Neural progenitor cell (in vitro differentiated cells): ENCODE measurements at regions not wholly inside any gene's neighbourhood (a gene's known extent, or its start where the extent isn't known, plus 50 kb on each side); places are given as distances from the start of the nearest gene placed in this dataset.
A peak's percentile ranks its signal among the peaks of the same experiment; 100 is the strongest.

Experiments used
- DNase-seq: peaks from one replicate; pipeline ENCODE4 v3.0.0-alpha.2; 2016; ENCODE audit warnings: low spot score
- H2AFZ ChIP-seq: fragments of 200-600 bp; sonication (generic); replicated peaks from 2 replicates; pipeline ENCODE4 v1.6.1; 2016; ENCODE audit warnings: antibody characterized with exemption
- H3F3A ChIP-seq: fragments of 200-600 bp; sonication (generic); 2 replicates; pipeline ENCODE4 v1.6.1; 2016; ENCODE audit warnings: antibody characterized with exemption, low read depth
- H3K27ac ChIP-seq: fragments of 200-600 bp; sonication (generic); 2 replicates; pipeline ENCODE4 v1.5.1; 2016; ENCODE audit warnings: mild to moderate bottlenecking
- H3K27me3 ChIP-seq: fragments of 200-600 bp; sonication (generic); 2 replicates; pipeline ENCODE4 v1.6.1; 2016; ENCODE audit warnings: mild to moderate bottlenecking, moderate library complexity
- H3K36me3 ChIP-seq: fragments of 200-600 bp; sonication (generic); 2 replicates; pipeline ENCODE4 v1.5.1; 2016
- H3K4me1 ChIP-seq: fragments of 200-600 bp; sonication (generic); 2 replicates; pipeline ENCODE4 v1.6.1; 2016; ENCODE audit warnings: mixed run types
- H3K4me2 ChIP-seq: fragments of 200-600 bp; sonication (generic); 2 replicates; pipeline ENCODE4 v1.6.1; 2016
- H3K4me3 ChIP-seq: fragments of 200-600 bp; sonication (generic); 2 replicates; pipeline ENCODE4 v1.5.1; 2016
- H3K79me2 ChIP-seq: fragments of 200-600 bp; sonication (generic); 2 replicates; pipeline ENCODE4 v1.6.1; 2016; ENCODE audit warnings: low read depth
- H3K9ac ChIP-seq: fragments of 200-600 bp; sonication (generic); 2 replicates; pipeline ENCODE4 v1.6.1; 2016
- H3K9me3 ChIP-seq: fragments of 200-600 bp; sonication (generic); 2 replicates; pipeline ENCODE4 v1.5.1; 2016; ENCODE audit warnings: low read depth
- H4K20me1 ChIP-seq: fragments of 200-600 bp; sonication (generic); 2 replicates; pipeline ENCODE4 v1.6.1; 2016; ENCODE audit warnings: low read depth
- H3K27ac Mint-ChIP-seq: 3 replicates; pipeline ENCODE4 v1.8.0; 2021; ENCODE audit warnings: mixed read lengths
- H3K27me3 Mint-ChIP-seq: 2 replicates; pipeline ENCODE4 v1.8.0; 2022; ENCODE audit warnings: low read depth, mild to moderate bottlenecking, inconsistent platforms, moderate library complexity, mixed read lengths; ENCODE audit not compliant: insufficient read depth
- H3K36me3 Mint-ChIP-seq: 3 replicates; pipeline ENCODE4 v1.8.0; 2021; ENCODE audit warnings: mixed read lengths
- H3K4me1 Mint-ChIP-seq: 3 replicates; pipeline ENCODE4 v1.8.0; 2021; ENCODE audit warnings: mixed read lengths
- H3K4me3 Mint-ChIP-seq: 3 replicates; pipeline ENCODE4 v1.8.0; 2021; ENCODE audit warnings: mild to moderate bottlenecking, moderate library complexity, mixed read lengths
- H3K9me3 Mint-ChIP-seq: 3 replicates; pipeline ENCODE4 v1.8.0; 2020; ENCODE audit warnings: mixed read lengths
- EZH2 ChIP-seq: fragments of 200-600 bp; sonication (generic); IDR thresholded peaks from 2 replicates; pipeline ENCODE4 v1.6.1; 2017; ENCODE audit warnings: antibody characterized with exemption, mild to moderate bottlenecking, moderate library complexity
- EZH2phosphoT487 ChIP-seq: fragments of 200-600 bp; sonication (generic); IDR thresholded peaks from 2 replicates; pipeline ENCODE4 v1.6.1; 2017; ENCODE audit warnings: antibody characterized with exemption
- TF ChIP-seq, protein P1 (sequence below): fragments of 200-600 bp; sonication (generic); IDR thresholded peaks from 2 replicates; pipeline ENCODE4 v1.5.1; 2017; ENCODE audit warnings: antibody characterized with exemption, mild to moderate bottlenecking

DNA sequence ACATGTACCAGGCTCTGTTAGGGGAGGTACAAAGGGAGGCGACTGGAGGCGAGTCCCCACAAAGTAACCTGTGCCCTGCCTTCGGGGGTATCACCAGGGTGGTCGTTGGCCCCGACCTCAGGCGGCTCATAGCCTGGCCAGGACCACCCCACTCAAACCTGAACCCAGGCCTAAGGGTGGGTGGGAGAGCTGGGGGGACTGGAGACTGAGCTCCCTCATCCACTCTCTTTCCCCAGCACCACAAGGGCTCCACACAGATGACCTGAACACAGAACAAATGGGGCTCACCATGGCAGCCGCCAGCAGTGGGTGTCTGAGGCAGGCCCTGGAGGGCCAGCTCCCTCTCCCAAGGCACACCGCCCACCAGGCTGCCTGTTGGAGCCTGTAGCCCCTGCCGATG lies 120.6 kb upstream of the TNRC6C start:
- Mint-ChIP-seq H3K4me1 (peaks cover 32% of the 10 kb centered on the region), H3K9me3 (peaks cover 1% of the 10 kb centered on the region), H3K27ac (no peak overlapping the region), H3K36me3 (no peaks in the 10 kb centered on the region), H3K4me3 (no peak overlapping the region), H3K27me3 (peaks cover 5% of the 10 kb centered on the region)
- no peak overlapping the region for H3K4me3 ChIP-seq
- no peak overlapping the region for H2AFZ ChIP-seq
- H3F3A ChIP-seq, result no peaks in the 10 kb centered on the region
- no peak overlapping the region for H3K9ac ChIP-seq
- TF ChIP-seq, protein P1, sequence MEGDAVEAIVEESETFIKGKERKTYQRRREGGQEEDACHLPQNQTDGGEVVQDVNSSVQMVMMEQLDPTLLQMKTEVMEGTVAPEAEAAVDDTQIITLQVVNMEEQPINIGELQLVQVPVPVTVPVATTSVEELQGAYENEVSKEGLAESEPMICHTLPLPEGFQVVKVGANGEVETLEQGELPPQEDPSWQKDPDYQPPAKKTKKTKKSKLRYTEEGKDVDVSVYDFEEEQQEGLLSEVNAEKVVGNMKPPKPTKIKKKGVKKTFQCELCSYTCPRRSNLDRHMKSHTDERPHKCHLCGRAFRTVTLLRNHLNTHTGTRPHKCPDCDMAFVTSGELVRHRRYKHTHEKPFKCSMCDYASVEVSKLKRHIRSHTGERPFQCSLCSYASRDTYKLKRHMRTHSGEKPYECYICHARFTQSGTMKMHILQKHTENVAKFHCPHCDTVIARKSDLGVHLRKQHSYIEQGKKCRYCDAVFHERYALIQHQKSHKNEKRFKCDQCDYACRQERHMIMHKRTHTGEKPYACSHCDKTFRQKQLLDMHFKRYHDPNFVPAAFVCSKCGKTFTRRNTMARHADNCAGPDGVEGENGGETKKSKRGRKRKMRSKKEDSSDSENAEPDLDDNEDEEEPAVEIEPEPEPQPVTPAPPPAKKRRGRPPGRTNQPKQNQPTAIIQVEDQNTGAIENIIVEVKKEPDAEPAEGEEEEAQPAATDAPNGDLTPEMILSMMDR, result no peak
- TF ChIP-seq EZH2phosphoT487 (no peak), EZH2 (no peak)
- no peak for DNase-seq
- H3K4me2 ChIP-seq, result no peak overlapping the region
- H3K36me3 ChIP-seq, result no peaks in the 10 kb centered on the region
- H3K27ac ChIP-seq, result no peak overlapping the region
- H3K9me3 ChIP-seq, result no peaks in the 10 kb centered on the region
- no peaks in the 10 kb centered on the region for H3K27me3 ChIP-seq
- H3K79me2 ChIP-seq, result no peaks in the 10 kb centered on the region
- H3K4me1 ChIP-seq, result peaks cover 4% of the 10 kb centered on the region
- H4K20me1 ChIP-seq, result no peaks in the 10 kb centered on the region

DNA sequence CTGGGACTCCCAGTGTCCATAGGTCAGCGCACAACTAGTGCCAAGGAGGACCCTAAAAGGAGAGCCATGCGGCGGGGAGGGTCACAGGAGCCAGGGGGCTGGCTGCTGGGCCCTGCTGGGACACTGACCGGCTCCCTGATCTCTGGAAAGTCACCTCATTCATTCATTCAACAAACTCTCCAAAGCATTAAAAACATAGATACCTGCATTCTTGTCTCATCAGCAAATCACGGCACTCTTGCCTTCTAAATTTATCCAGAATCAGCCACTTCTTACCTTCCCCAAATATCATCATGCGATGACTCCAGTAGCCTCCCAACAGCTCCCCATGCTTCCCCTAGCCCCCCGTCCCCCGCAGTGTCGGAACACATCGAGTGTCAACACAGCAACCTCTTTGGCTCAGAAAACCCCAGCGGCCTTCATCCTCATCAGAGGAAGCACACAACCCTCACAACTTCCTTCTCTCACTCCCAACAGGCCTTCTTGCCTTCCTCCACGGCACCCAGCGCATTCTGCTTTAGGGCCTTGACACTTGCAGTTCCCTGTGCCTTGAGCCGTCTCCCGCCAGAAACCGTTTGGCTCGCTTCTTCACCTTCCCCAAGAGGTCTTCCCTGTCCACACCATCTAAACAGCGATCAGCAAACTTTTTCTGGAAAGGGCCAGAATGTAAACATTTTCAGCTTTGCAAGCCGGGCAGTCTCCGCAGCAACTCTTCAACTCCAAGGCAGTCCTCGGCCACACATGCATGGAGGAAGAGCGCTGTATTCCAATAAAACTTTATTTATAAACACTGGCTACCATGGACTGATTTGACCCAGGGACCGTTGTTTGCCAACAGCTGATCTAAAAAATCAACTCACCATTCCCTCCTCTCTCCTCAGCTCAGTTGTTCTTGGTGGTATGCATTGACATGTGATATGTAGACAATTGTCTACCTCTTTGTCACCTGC lies 119.5 kb upstream of the TNRC6C start:
- no peaks in the 10 kb centered on the region for H3K9me3 ChIP-seq
- H3K4me1 Mint-ChIP-seq, result peaks cover 25% of the 10 kb centered on the region
- H3K27ac ChIP-seq, result no peak overlapping the region
- H3K9ac ChIP-seq, result no peak overlapping the region
- DNase-seq, result no peak
- H3K27me3 ChIP-seq, result no peaks in the 10 kb centered on the region
- H3K27me3 Mint-ChIP-seq, result peaks cover 3% of the 10 kb centered on the region
- TF ChIP-seq EZH2, result no peak
- TF ChIP-seq EZH2phosphoT487, result no peak
- TF ChIP-seq, protein P1, result no peak
- H3K4me3 Mint-ChIP-seq, result no peak overlapping the region
- no peaks in the 10 kb centered on the region for H3K9me3 Mint-ChIP-seq
- H3K79me2 ChIP-seq, result no peaks in the 10 kb centered on the region
- H3K36me3 Mint-ChIP-seq, result no peaks in the 10 kb centered on the region
- H3K27ac Mint-ChIP-seq, result peak overlapping the region; percentile 64
- no peaks in the 10 kb centered on the region for H3F3A ChIP-seq
- H3K4me1 ChIP-seq, result peaks cover 4% of the 10 kb centered on the region
- H3K4me2 ChIP-seq, result no peak overlapping the region
- H3K4me3 ChIP-seq, result no peak overlapping the region
- H2AFZ ChIP-seq, result no peak overlapping the region
- no peaks in the 10 kb centered on the region for H4K20me1 ChIP-seq
- H3K36me3 ChIP-seq, result no peaks in the 10 kb centered on the region

DNA sequence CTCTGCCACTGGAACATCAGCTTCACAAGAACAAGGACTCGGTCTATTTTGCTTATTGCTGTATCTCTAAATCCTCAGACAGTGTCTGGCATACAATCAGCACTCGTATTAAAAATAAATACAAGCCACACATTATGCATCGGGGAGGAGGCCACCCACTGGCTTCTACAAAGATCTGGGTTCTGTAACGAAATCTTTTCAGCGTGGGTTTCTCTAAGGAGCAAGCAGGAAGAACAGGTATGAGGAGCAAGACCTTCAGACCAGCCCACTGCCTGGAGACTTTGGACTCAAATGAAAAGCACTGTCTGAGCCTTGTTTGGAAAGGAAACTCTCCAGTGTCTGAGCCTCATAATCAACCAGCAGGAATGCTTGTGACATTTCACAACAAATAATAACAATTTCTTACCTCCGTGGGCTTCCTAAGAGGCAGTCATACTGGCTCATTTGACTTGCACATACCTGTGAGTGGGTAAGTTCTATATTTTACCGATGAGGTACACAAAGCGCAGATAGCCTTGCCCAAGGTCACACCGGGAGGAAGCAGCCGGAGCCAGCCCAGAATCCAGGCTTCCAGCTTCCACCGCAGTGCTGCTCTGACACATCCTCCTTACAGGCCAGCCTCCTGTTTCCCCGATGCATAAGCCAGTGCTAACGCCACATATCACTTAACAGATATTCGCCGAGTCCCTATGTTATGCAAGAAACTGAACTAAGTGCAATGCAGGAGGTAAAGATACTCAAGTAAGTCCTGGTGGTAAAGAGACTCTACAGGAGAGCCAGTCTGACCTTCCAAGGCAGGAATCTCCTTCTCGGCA lies 118.6 kb upstream of the TNRC6C start:
- Mint-ChIP-seq H3K27ac (peak overlapping the region; percentile 53), H3K27me3 (peaks cover 3% of the 10 kb centered on the region), H3K9me3 (no peaks in the 10 kb centered on the region), H3K4me3 (no peak overlapping the region), H3K4me1 (peaks cover 16% of the 10 kb centered on the region), H3K36me3 (no peaks in the 10 kb centered on the region)
- Histone ChIP-seq H3K79me2 (no peaks in the 10 kb centered on the region), H4K20me1 (no peaks in the 10 kb centered on the region), H3K27ac (no peak overlapping the region), H2AFZ (no peak overlapping the region), H3K9ac (no peak overlapping the region), H3K4me3 (no peak overlapping the region), H3K4me1 (no peaks in the 10 kb centered on the region), H3K36me3 (no peaks in the 10 kb centered on the region), H3F3A (no peaks in the 10 kb centered on the region), H3K9me3 (no peaks in the 10 kb centered on the region), H3K27me3 (no peaks in the 10 kb centered on the region), H3K4me2 (no peak overlapping the region)
- DNase-seq, result no peak
- TF ChIP-seq, protein P1, result no peak
